ENCODE measurements at regions not wholly inside any gene's neighbourhood (a gene's known extent, or its start where the extent isn't known, plus 50 kb on each side); places are given as distances from the start of the nearest gene placed in this dataset.
A peak's percentile ranks its signal among the peaks of the same experiment; 100 is the strongest.

GRCh38 chr17:77281122-77281903, 140.5 kb downstream of the SEC14L1 start:
- ATAC-seq (ENCODE audit: low FRiP score), result peak; percentile 69
- H3K4me1 ChIP-seq (ENCODE audit: control insufficient read depth in 1 of 2, insufficient read depth in 2 of 2, low read length in 2 of 2), result peaks cover 0 to 2% of the 10 kb centered on the region in 2 donors
- H3K27me3 ChIP-seq (ENCODE audit: control insufficient read depth in 1 of 2, insufficient read depth in 2 of 2, low read length in 1 of 2), result no peaks in the 10 kb centered on the region
- intact Hi-C loops (cut with DNase I), result no loop called here
- peak overlapping the region; percentile 10 to 35 for H3K4me3 ChIP-seq (ENCODE audit: low read length in 2 of 2)
- H3K9me3 ChIP-seq (ENCODE audit: control insufficient read depth, low read length), result no peaks in the 10 kb centered on the region
- DNase-seq, result no peak
- WGBS, 2 donors, result 5% methylated on average over 43 to 86 of the region's 86 CpGs
- no peak overlapping the region for H3K27ac ChIP-seq (ENCODE audit: low read depth in 1 of 2, low read length in 2 of 2)
- H3K36me3 ChIP-seq (ENCODE audit: control insufficient read depth in 1 of 2, insufficient read depth in 2 of 2, low read length in 1 of 2), result no peaks in the 10 kb centered on the region

- intact Hi-C loops (cut with DNase I), result no loop called here
These were observed 141.2 kb downstream of the SEC14L1 start for GRCh38 chr17:77281904-77282367.

GRCh38 chr17:77282524-77283515, 142.1 kb downstream of the SEC14L1 start:
- Histone ChIP-seq H3K27ac (ENCODE audit: low read depth in 1 of 2, low read length in 2 of 2) (no peak overlapping the region), H3K4me1 (ENCODE audit: control insufficient read depth in 1 of 2, insufficient read depth in 2 of 2, low read length in 2 of 2) (peaks cover 0 to 2% of the 10 kb centered on the region in 2 donors), H3K4me3 (ENCODE audit: low read length in 2 of 2) (no peak overlapping the region), H3K36me3 (ENCODE audit: control insufficient read depth in 1 of 2, insufficient read depth in 2 of 2, low read length in 1 of 2) (no peaks in the 10 kb centered on the region), H3K27me3 (ENCODE audit: control insufficient read depth in 1 of 2, insufficient read depth in 2 of 2, low read length in 1 of 2) (no peaks in the 10 kb centered on the region), H3K9me3 (ENCODE audit: control insufficient read depth, low read length) (no peaks in the 10 kb centered on the region)
- ATAC-seq (ENCODE audit: low FRiP score), result no peak
- 71 to 79% methylated on average over 24 of the region's 24 CpGs for WGBS, 2 donors
- intact Hi-C loops (cut with DNase I), result no loop called here
- no peak for DNase-seq

More at GRCh38 chr17:77281904-77282367, 141.2 kb downstream of the SEC14L1 start:
- peaks cover 0 to 2% of the 10 kb centered on the region in 2 donors for H3K4me1 ChIP-seq (ENCODE audit: control insufficient read depth in 1 of 2, insufficient read depth in 2 of 2, low read length in 2 of 2)
- DNase-seq (no peak), ATAC-seq (ENCODE audit: low FRiP score) (no peak)
- 74 to 77% methylated on average over 20 of the region's 20 CpGs for WGBS, 2 donors
- no peak overlapping the region for H3K27ac ChIP-seq (ENCODE audit: low read depth in 1 of 2, low read length in 2 of 2)
- no peaks in the 10 kb centered on the region for H3K27me3 ChIP-seq (ENCODE audit: control insufficient read depth in 1 of 2, insufficient read depth in 2 of 2, low read length in 1 of 2)
- H3K36me3 ChIP-seq (ENCODE audit: control insufficient read depth in 1 of 2, insufficient read depth in 2 of 2, low read length in 1 of 2), result no peaks in the 10 kb centered on the region
- H3K9me3 ChIP-seq (ENCODE audit: control insufficient read depth, low read length), result no peaks in the 10 kb centered on the region
- no peak overlapping the region for H3K4me3 ChIP-seq (ENCODE audit: low read length in 2 of 2)

GRCh38 chr17:77284023-77284617, 143.4 kb downstream of the SEC14L1 start:
- Histone ChIP-seq H3K36me3 (ENCODE audit: control insufficient read depth in 1 of 2, insufficient read depth in 2 of 2, low read length in 1 of 2) (no peaks in the 10 kb centered on the region), H3K27ac (ENCODE audit: low read depth in 1 of 2, low read length in 2 of 2) (no peak overlapping the region), H3K9me3 (ENCODE audit: control insufficient read depth, low read length) (no peaks in the 10 kb centered on the region), H3K4me1 (ENCODE audit: control insufficient read depth in 1 of 2, insufficient read depth in 2 of 2, low read length in 2 of 2) (peaks cover 0 to 2% of the 10 kb centered on the region in 2 donors), H3K27me3 (ENCODE audit: control insufficient read depth in 1 of 2, insufficient read depth in 2 of 2, low read length in 1 of 2) (no peaks in the 10 kb centered on the region), H3K4me3 (ENCODE audit: low read length in 2 of 2) (no peak overlapping the region)
- intact Hi-C loops (cut with DNase I), result no loop called here
- ATAC-seq (ENCODE audit: low FRiP score) (no peak), DNase-seq (no peak)
- 90 to 95% methylated on average over 14 of the region's 14 CpGs for WGBS, 2 donors

GRCh38 chr17:77285594-77286390, 145.0 kb downstream of the SEC14L1 start:
- H3K27me3 ChIP-seq (ENCODE audit: control insufficient read depth in 1 of 2, insufficient read depth in 2 of 2, low read length in 1 of 2), result no peaks in the 10 kb centered on the region
- intact Hi-C loops (cut with DNase I), result no loop called here
- H3K36me3 ChIP-seq (ENCODE audit: control insufficient read depth in 1 of 2, insufficient read depth in 2 of 2, low read length in 1 of 2), result no peaks in the 10 kb centered on the region
- DNase-seq, result peak; percentile 84 to 92
- H3K27ac ChIP-seq (ENCODE audit: low read depth in 1 of 2, low read length in 2 of 2), result no peak overlapping the region
- H3K9me3 ChIP-seq (ENCODE audit: control insufficient read depth, low read length), result no peaks in the 10 kb centered on the region
- H3K4me1 ChIP-seq (ENCODE audit: control insufficient read depth in 1 of 2, insufficient read depth in 2 of 2, low read length in 2 of 2), result peaks cover 0 to under 1% of the 10 kb centered on the region in 2 donors
- no peak overlapping the region for H3K4me3 ChIP-seq (ENCODE audit: low read length in 2 of 2)
- no peak for ATAC-seq (ENCODE audit: low FRiP score)
- WGBS, 2 donors, result 84 to 85% methylated on average over 34 of the region's 34 CpGs

GRCh38 chr17:77286391-77286640, 145.5 kb downstream of the SEC14L1 start:
- no peak for ATAC-seq (ENCODE audit: low FRiP score)

GRCh38 chr17:77286641-77287431, 146.1 kb downstream of the SEC14L1 start:
- no peak overlapping the region for H3K4me3 ChIP-seq (ENCODE audit: low read length in 2 of 2)
- H3K27me3 ChIP-seq (ENCODE audit: control insufficient read depth in 1 of 2, insufficient read depth in 2 of 2, low read length in 1 of 2), result no peaks in the 10 kb centered on the region
- intact Hi-C loops (cut with DNase I), result no loop called here
- DNase-seq, result peak; percentile 74 to 86
- H3K4me1 ChIP-seq (ENCODE audit: control insufficient read depth in 1 of 2, insufficient read depth in 2 of 2, low read length in 2 of 2), result no peaks in the 10 kb centered on the region
- WGBS, 2 donors, result 33 to 35% methylated on average over 21 of the region's 21 CpGs
- no peaks in the 10 kb centered on the region for H3K9me3 ChIP-seq (ENCODE audit: control insufficient read depth, low read length)
- ATAC-seq (ENCODE audit: low FRiP score), result peak; percentile 65
- H3K27ac ChIP-seq (ENCODE audit: low read depth in 1 of 2, low read length in 2 of 2), result no peak overlapping the region
- no peaks in the 10 kb centered on the region for H3K36me3 ChIP-seq (ENCODE audit: control insufficient read depth in 1 of 2, insufficient read depth in 2 of 2, low read length in 1 of 2)

More at GRCh38 chr17:77286391-77286640, 145.5 kb downstream of the SEC14L1 start:
- H3K4me1 ChIP-seq (ENCODE audit: control insufficient read depth in 1 of 2, insufficient read depth in 2 of 2, low read length in 2 of 2), result no peaks in the 10 kb centered on the region
- H3K4me3 ChIP-seq (ENCODE audit: low read length in 2 of 2), result no peak overlapping the region
- H3K36me3 ChIP-seq (ENCODE audit: control insufficient read depth in 1 of 2, insufficient read depth in 2 of 2, low read length in 1 of 2), result no peaks in the 10 kb centered on the region
- H3K27ac ChIP-seq (ENCODE audit: low read depth in 1 of 2, low read length in 2 of 2), result no peak overlapping the region
- H3K27me3 ChIP-seq (ENCODE audit: control insufficient read depth in 1 of 2, insufficient read depth in 2 of 2, low read length in 1 of 2), result no peaks in the 10 kb centered on the region
- DNase-seq, result no peak
- intact Hi-C loops (cut with DNase I), result no loop called here
- H3K9me3 ChIP-seq (ENCODE audit: control insufficient read depth, low read length), result no peaks in the 10 kb centered on the region
